Upper lobe of right lung (tissue), 1 donor: ENCODE measurements at regions not wholly inside any gene's neighbourhood (a gene's known extent, or its start where the extent isn't known, plus 50 kb on each side); places are given as distances from the start of the nearest gene placed in this dataset.

Source experiments
- ATAC-seq: fragments of 200-7000 bp; cut with Tn5 transposase; one replicate; pipeline ENCODE4 v1.9.1; 2020; ENCODE audit warnings: mild to moderate bottlenecking, moderate library complexity
- DNase-seq: peaks from one replicate; pipeline ENCODE4 v3.0.0-alpha.2; 2020
- H3K27ac ChIP-seq: fragments of 200-600 bp; one replicate; pipeline ENCODE4 v1.8.0; 2022
- H3K27me3 ChIP-seq: fragments of 200-600 bp; one replicate; pipeline ENCODE4 v1.8.0; 2022; ENCODE audit warnings: mild to moderate bottlenecking
- H3K36me3 ChIP-seq: fragments of 200-600 bp; one replicate; pipeline ENCODE4 v1.8.0; 2022
- H3K4me1 ChIP-seq: fragments of 200-600 bp; one replicate; pipeline ENCODE4 v1.8.0; 2022
- H3K4me3 ChIP-seq: fragments of 200-600 bp; one replicate; pipeline ENCODE4 v1.8.0; 2022; ENCODE audit warnings: mild to moderate bottlenecking
- H3K9me3 ChIP-seq: fragments of 200-600 bp; one replicate; pipeline ENCODE4 v1.8.0; 2022
- CTCF ChIP-seq: fragments of 200-600 bp; IDR thresholded peaks from one replicate; pipeline ENCODE4 v1.8.0; 2022; ENCODE audit warnings: antibody characterized with exemption
- intact Hi-C: fragments of 100-400 bp; cut with DNase I; formaldehyde crosslinking; loops from one replicate; pipeline ENCODE4 v1.11.0; 2022
- donor health status: DM: no; HTN: yes; CAD: no; lungs with severe emphysema.

- Histone ChIP-seq H3K27me3 (no peaks in the 10 kb centered on the region), H3K4me1 (no peaks in the 10 kb centered on the region), H3K9me3 (no peaks in the 10 kb centered on the region), H3K36me3 (no peaks in the 10 kb centered on the region), H3K4me3 (no peak overlapping the region), H3K27ac (no peak overlapping the region)
- TF ChIP-seq CTCF = no peak
- intact Hi-C loops = no loop called here
- ATAC-seq (no peak), DNase-seq (no peak)
These were observed 316.7 kb downstream of the GABRG2 start for GRCh38 chr5:162384225-162384624.

DNA sequence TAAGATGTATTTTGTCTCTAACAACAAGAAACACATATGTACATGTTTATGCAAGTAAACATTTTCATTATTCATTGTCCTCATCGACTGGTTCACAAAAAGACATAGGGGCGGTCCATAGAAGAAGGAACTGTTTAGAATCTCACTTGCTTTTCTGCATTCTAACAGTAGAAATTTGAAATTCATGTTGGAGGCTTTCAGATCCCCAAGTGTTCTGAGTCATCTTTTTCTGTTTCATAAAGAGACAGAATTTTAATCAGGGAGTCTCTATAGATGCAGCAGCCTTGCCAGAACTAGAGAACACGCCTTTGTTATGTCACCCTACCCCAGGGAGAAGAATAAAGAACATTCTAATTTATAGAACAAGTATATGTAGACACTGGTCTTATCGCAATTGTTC, 324.3 kb downstream of the GABRG2 start:
- intact Hi-C loops = no loop called here

GRCh38 chr5:162392336-162392735, 324.8 kb downstream of the GABRG2 start:
- Histone ChIP-seq H3K4me1 (no peaks in the 10 kb centered on the region), H3K27me3 (no peaks in the 10 kb centered on the region), H3K27ac (no peak overlapping the region), H3K4me3 (no peak overlapping the region), H3K36me3 (no peaks in the 10 kb centered on the region), H3K9me3 (no peaks in the 10 kb centered on the region)
- no peak for TF ChIP-seq CTCF
- intact Hi-C loops = no loop called here
- no peak for DNase-seq
- ATAC-seq = no peak

More for the DNA sequence above, 324.3 kb downstream of the GABRG2 start:
- no peaks in the 10 kb centered on the region for H3K27me3 ChIP-seq
- H3K4me3 ChIP-seq = no peak overlapping the region
- no peaks in the 10 kb centered on the region for H3K4me1 ChIP-seq
- no peaks in the 10 kb centered on the region for H3K9me3 ChIP-seq
- no peak for TF ChIP-seq CTCF
- DNase-seq (no peak), ATAC-seq (no peak)
- H3K36me3 ChIP-seq = no peaks in the 10 kb centered on the region
- no peak overlapping the region for H3K27ac ChIP-seq

GRCh38 chr5:162393534-162393933, 326.0 kb downstream of the GABRG2 start:
- Histone ChIP-seq H3K27me3 (no peaks in the 10 kb centered on the region), H3K36me3 (no peaks in the 10 kb centered on the region), H3K4me1 (no peaks in the 10 kb centered on the region), H3K4me3 (no peak overlapping the region), H3K27ac (no peak overlapping the region), H3K9me3 (no peaks in the 10 kb centered on the region)
- ATAC-seq (no peak), DNase-seq (no peak)
- intact Hi-C loops = no loop called here
- TF ChIP-seq CTCF = no peak

GRCh38 chr5:162407614-162408013, 340.0 kb downstream of the GABRG2 start:
- no peak for TF ChIP-seq CTCF
- no peaks in the 10 kb centered on the region for H3K36me3 ChIP-seq
- intact Hi-C loops = no loop called here
- H3K4me3 ChIP-seq = no peak overlapping the region
- no peak overlapping the region for H3K27ac ChIP-seq
- ATAC-seq (no peak), DNase-seq (no peak)
- no peaks in the 10 kb centered on the region for H3K9me3 ChIP-seq
- no peaks in the 10 kb centered on the region for H3K4me1 ChIP-seq
- H3K27me3 ChIP-seq = no peaks in the 10 kb centered on the region

DNA sequence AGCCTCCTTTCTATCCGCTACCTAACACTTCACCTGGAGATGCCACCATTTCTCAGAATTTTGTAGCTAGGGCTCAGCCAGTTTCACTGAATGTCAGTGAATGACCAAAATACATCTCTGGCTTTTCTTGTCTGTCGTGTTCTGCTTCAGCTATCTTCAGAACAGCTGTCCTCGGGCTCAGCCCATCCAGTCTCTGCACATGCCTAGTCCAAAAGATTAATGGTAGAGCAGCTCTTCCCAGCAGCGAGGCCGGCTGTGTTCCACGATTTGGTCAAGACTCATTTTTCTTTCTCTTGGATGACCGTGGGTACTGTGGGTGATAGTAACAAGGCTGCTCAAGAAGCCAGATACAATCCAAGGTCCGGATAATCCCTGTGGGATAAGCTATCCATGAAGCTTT, 342.8 kb downstream of the GABRG2 start:
- DNase-seq = no peak
- Histone ChIP-seq H3K27ac (no peak overlapping the region), H3K4me3 (no peak overlapping the region), H3K9me3 (no peaks in the 10 kb centered on the region), H3K27me3 (no peaks in the 10 kb centered on the region), H3K4me1 (no peaks in the 10 kb centered on the region), H3K36me3 (no peaks in the 10 kb centered on the region)
- no peak for ATAC-seq
- intact Hi-C loops = no loop called here
- TF ChIP-seq CTCF = no peak
